Heart right ventricle (tissue), 16 donors: ENCODE measurements at regions not wholly inside any gene's neighbourhood (a gene's known extent, or its start where the extent isn't known, plus 50 kb on each side); places are given as distances from the start of the nearest gene placed in this dataset.
"Not testable (repeated sequence)": the region's sequence is repeated elsewhere in the genome, so short reads cannot be mapped to it uniquely, and the experiment has no call there.

Experiments used
- ATAC-seq, 8 donors: fragments of 200-7000 bp; cut with Tn5 transposase; one replicate each; pipeline ENCODE4 v1.9.1; 2020; ENCODE audit warnings: mild to moderate bottlenecking in 8 of 8, moderate library complexity in 8 of 8, moderate number of reproducible peaks in 1 of 8
- DNase-seq, 2 donors: peaks; one replicate each; pipeline ENCODE4 v3.0.0-alpha.2; 2020
- H3K27ac ChIP-seq, 10 donors: fragments of 200-600 bp; sonication (generic) in 2 of 10; one replicate each; pipeline versions ENCODE4 v1.5.0 to v1.8.0; 2020 to 2022; ENCODE audit warnings: mild to moderate bottlenecking in 3 of 10
- H3K27me3 ChIP-seq, 7 donors: fragments of 200-600 bp; one replicate each; pipeline ENCODE4 v1.8.0; 2021 to 2022; ENCODE audit warnings: mild to moderate bottlenecking in 2 of 7
- H3K36me3 ChIP-seq, 9 donors: fragments of 200-600 bp; sonication (generic) in 1 of 9; one replicate each; pipeline versions ENCODE4 v1.5.0 to v1.8.0; 2020 to 2022; ENCODE audit warnings: mild to moderate bottlenecking in 2 of 9
- H3K4me1 ChIP-seq, 9 donors: fragments of 200-600 bp; sonication (generic) in 1 of 9; one replicate each; pipeline versions ENCODE4 v1.5.0 to v1.8.0; 2020 to 2022; ENCODE audit warnings: mild to moderate bottlenecking in 4 of 9
- H3K4me3 ChIP-seq, 10 donors: fragments of 200-600 bp; sonication (generic) in 2 of 10; one replicate each; pipeline versions ENCODE4 v1.5.0 to v1.8.0; 2020 to 2022; ENCODE audit warnings: mild to moderate bottlenecking in 7 of 10, moderate library complexity in 2 of 10
- H3K9me3 ChIP-seq, 11 donors: fragments of 200-600 bp in 10 of 11; sonication (generic) in 2 of 11; one replicate each; pipeline versions ENCODE4 v1.5.0 to v1.8.0; 2013 to 2022; ENCODE audit warnings: mild to moderate bottlenecking in 2 of 11, control low read depth in 1 of 11, moderate library complexity in 1 of 11
- CTCF ChIP-seq, 9 donors: fragments of 200-600 bp; sonication (generic) in 2 of 9; IDR thresholded peaks; one replicate each; pipeline versions ENCODE4 v1.5.0 to v1.8.0; 2021 to 2022; ENCODE audit warnings: antibody characterized with exemption in 9 of 9, mild to moderate bottlenecking in 5 of 9, moderate library complexity in 1 of 9
- WGBS, 2 donors: extraction: QIAGEN DNeasy Blood & Tissue Kit; methylation state at CpG; one replicate each; pipeline ENCODE4 v1.1.7; 2013; ENCODE audit warnings: inconsistent platforms in 1 of 2; 5-methylcytosine and 5-hydroxymethylcytosine counted together
- intact Hi-C, 10 donors: fragments of 100-400 bp; cut with DNase I; formaldehyde crosslinking; loops; one replicate each; pipeline versions ENCODE4 v1.11.1 to v1.14.2; 2022
- donor health status: Arrhythmogenic right ventricular cardiomyopathy.
- donor health status: ischemic (EF 13 %, LVEDD 7.1; RV severe dilation, severe dysfunction).
- donor health status: healthy with polysubstance abuse.
- donor health status: DM: no; HTN: yes; CAD: no.
- donor health status: DM: no; HTN: no; CAD: no.
- donor health status: ischemic (EF 25% LVEDD 6.9; RV normal size, moderate dysfunction).
- donor health status: ischemic (EF 25% LVEDD 5.7; RV mildly dilated, moderate dysfunction).
- donor health status: healthy.
- donor health status: DM: yes; HTN: yes; CAD: no.
- donor health status: Ischemic cardiomyopathy.
- donor health status: ischemic (EF 35%, LVEDD 5.7; RV mildly dilated, moderate dysfunction).
- donor health status: nonischemic (EF 11% LVEDD 7.7; RV severe dilation, severe dysfunction).
- donor health status: DM: yes; HTN: yes; CAD: no.
- donor health status: PGD.
- donor health status: ischemic (EF 29% LVEDD 5.4; RV normal size, mild dysfunction).
- donor health status: nonischemic (EF 23%, LVEDD 6.1; RV moderate dilation, normal function).

GRCh38 chr6:22214314-22214713 is 82.5 kb downstream of the PRL start:
- DNase-seq (no peak), ATAC-seq (no peak)
- no peak overlapping the region for H3K27ac ChIP-seq
- intact Hi-C loops = no loop called here
- no peaks in the 10 kb centered on the region for H3K9me3 ChIP-seq
- H3K4me3 ChIP-seq = no peak overlapping the region
- no peaks in the 10 kb centered on the region for H3K27me3 ChIP-seq
- WGBS, 2 donors = 72% methylated on average over 5 of the region's 5 CpGs
- no peaks in the 10 kb centered on the region for H3K4me1 ChIP-seq
- no peak for TF ChIP-seq CTCF (IDR thresholded peaks at IDR 0.05)
- H3K36me3 ChIP-seq = no peaks in the 10 kb centered on the region

GRCh38 chr6:22215474-22215873 is 81.4 kb downstream of the PRL start:
- DNase-seq, H3K27ac ChIP-seq, ATAC-seq, H3K4me1 ChIP-seq, intact Hi-C loops, H3K27me3 ChIP-seq, H3K4me3 ChIP-seq, H3K9me3 ChIP-seq, H3K36me3 ChIP-seq: not testable (repeated sequence)
- 76 to 94% methylated on average over 3 of the region's 3 CpGs for WGBS, 2 donors

- TF ChIP-seq CTCF (IDR thresholded peaks at IDR 0.05) = no peak
- Histone ChIP-seq H3K36me3 (no peaks in the 10 kb centered on the region), H3K27ac (no peak overlapping the region), H3K27me3 (no peaks in the 10 kb centered on the region), H3K4me3 (no peak overlapping the region), H3K9me3 (no peaks in the 10 kb centered on the region), H3K4me1 (no peaks in the 10 kb centered on the region)
- no peak for ATAC-seq
- 99 to 100% methylated on average over 3 of the region's 3 CpGs for WGBS, 2 donors
- no peak for DNase-seq
- intact Hi-C loops = no loop called here
Observed at GRCh38 chr6:22218410-22218809, 78.4 kb downstream of the PRL start.

- no peaks in the 10 kb centered on the region for H3K36me3 ChIP-seq
- WGBS, 2 donors = 73 to 74% methylated on average over 6 of the region's 6 CpGs
- no peaks in the 10 kb centered on the region for H3K27me3 ChIP-seq
- no peaks in the 10 kb centered on the region for H3K9me3 ChIP-seq
- H3K27ac ChIP-seq = no peak overlapping the region
- TF ChIP-seq CTCF (IDR thresholded peaks at IDR 0.05) = no peak
- ATAC-seq (no peak), DNase-seq (no peak)
- H3K4me3 ChIP-seq = no peak overlapping the region
- no peaks in the 10 kb centered on the region for H3K4me1 ChIP-seq
- intact Hi-C loops = no loop called here
Observed at GRCh38 chr6:22219925-22220324, 76.9 kb downstream of the PRL start.

GRCh38 chr6:22221211-22221610 is 75.6 kb downstream of the PRL start:
- Histone ChIP-seq H3K9me3 (no peaks in the 10 kb centered on the region), H3K4me1 (no peaks in the 10 kb centered on the region), H3K36me3 (no peaks in the 10 kb centered on the region), H3K4me3 (no peak overlapping the region), H3K27ac (no peak overlapping the region), H3K27me3 (no peaks in the 10 kb centered on the region)
- DNase-seq = no peak
- intact Hi-C loops = no loop called here
- TF ChIP-seq CTCF (IDR thresholded peaks at IDR 0.05) = no peak
- no peak for ATAC-seq
- WGBS, 2 donors = 93 to 96% methylated on average over 4 of the region's 4 CpGs
